ENCODE measurements at regions not wholly inside any gene's neighbourhood (a gene's known extent, or its start where the extent isn't known, plus 50 kb on each side); places are given as distances from the start of the nearest gene placed in this dataset.

DNA sequence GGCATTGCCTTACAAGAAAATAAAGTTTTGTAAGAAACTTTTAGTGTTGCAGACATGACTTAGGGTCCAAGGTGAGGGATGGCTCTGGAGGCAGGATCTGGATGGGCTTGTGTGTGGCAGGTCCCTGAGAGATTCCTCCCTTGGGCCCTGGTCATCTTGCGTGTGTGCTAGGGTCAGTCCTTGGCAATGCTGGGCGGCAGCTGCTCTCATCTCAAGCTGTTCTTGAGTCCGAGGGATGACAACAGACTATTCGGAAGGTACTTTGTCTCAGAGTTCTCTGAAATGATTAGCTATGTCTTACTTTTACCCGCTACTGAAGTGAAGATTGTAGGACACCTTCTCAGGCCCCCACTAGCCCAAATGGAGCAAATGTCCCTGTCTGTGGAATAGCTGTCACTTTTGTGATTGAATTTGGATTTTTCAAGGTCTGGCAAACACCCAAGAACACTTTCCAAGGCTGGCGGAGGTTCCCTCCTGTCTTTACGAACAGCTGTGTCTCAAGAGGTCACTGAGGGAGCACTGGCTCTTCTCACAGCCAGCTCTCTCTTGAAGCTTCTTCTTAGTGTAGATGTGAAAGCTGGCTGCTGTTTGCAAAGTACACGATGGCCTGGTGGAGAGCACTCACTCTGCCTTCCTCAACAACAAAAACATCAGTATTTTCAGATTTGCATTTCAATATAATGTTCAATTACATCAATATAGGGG is 253.6 kb downstream of the STK31 start:
- Histone ChIP-seq H3K9ac (ENCODE audit: low read length) (no peak overlapping the region), H3K27me3 (replicated peaks; ENCODE audit: control insufficient read depth, insufficient read depth, low read length) (no peaks in the 10 kb centered on the region), H3K9me3 (ENCODE audit: control insufficient read depth, low read length) (peaks cover 4% of the 10 kb centered on the region), H3K4me3 (ENCODE audit: low read length) (no peak overlapping the region), H3K4me1 (ENCODE audit: control insufficient read depth, insufficient read depth, low read length) (no peaks in the 10 kb centered on the region), H3K36me3 (ENCODE audit: control insufficient read depth, insufficient read depth, low read length, severe bottlenecking) (no peaks in the 10 kb centered on the region)
- DNase-seq (ENCODE audit: low read depth) = no peak

DNA sequence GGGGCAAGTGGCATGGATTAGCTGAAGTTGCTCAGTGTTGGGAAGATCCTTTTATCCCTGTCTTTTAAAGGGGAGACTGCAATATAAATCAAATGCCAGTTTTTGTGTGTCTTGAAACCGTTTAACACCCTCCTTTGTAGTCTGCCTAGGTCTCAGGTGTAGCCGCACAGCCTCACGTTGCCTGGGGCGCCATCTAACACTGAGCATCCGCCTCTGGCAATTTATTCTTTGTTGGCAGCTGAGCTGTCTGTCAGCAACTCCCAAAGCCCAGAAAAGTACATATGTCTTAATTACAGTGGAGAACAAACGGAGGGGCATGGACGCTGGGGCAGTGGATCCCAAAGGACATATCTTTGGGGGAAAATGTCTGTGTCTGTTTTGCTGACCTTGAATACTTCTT is 254.7 kb downstream of the STK31 start:
- Histone ChIP-seq H3K36me3 (ENCODE audit: control insufficient read depth, insufficient read depth, low read length, severe bottlenecking) (no peaks in the 10 kb centered on the region), H3K27me3 (replicated peaks; ENCODE audit: control insufficient read depth, insufficient read depth, low read length) (no peaks in the 10 kb centered on the region), H3K9ac (ENCODE audit: low read length) (no peak overlapping the region), H3K4me1 (ENCODE audit: control insufficient read depth, insufficient read depth, low read length) (no peaks in the 10 kb centered on the region), H3K9me3 (ENCODE audit: control insufficient read depth, low read length) (peaks cover 4% of the 10 kb centered on the region), H3K4me3 (ENCODE audit: low read length) (no peak overlapping the region)
- no peak for DNase-seq (ENCODE audit: low read depth)

DNA sequence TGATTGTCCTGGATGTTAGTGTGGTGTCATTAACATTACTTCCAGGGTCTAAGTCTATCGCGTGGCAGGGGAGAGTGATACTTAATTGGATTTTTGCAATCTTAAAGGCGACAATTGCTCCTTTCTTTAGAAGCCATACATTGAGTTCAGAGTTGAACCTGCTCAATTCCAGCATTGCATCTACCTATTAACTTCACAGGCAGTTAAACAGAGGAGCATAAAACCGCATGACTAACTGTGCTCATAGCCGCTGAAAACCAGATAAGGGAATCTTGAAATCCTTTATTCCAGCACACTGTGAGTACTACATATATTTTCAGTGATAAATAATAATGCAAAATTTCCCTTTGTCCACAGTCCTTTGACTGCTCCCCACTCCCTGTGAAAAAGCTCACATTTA is 255.3 kb downstream of the STK31 start:
- no peak for DNase-seq (ENCODE audit: low read depth)
- Histone ChIP-seq H3K4me1 (ENCODE audit: control insufficient read depth, insufficient read depth, low read length) (no peaks in the 10 kb centered on the region), H3K4me3 (ENCODE audit: low read length) (no peak overlapping the region), H3K9me3 (ENCODE audit: control insufficient read depth, low read length) (peaks cover 4% of the 10 kb centered on the region), H3K27me3 (replicated peaks; ENCODE audit: control insufficient read depth, insufficient read depth, low read length) (no peaks in the 10 kb centered on the region), H3K36me3 (ENCODE audit: control insufficient read depth, insufficient read depth, low read length, severe bottlenecking) (no peaks in the 10 kb centered on the region), H3K9ac (ENCODE audit: low read length) (no peak overlapping the region)

DNA sequence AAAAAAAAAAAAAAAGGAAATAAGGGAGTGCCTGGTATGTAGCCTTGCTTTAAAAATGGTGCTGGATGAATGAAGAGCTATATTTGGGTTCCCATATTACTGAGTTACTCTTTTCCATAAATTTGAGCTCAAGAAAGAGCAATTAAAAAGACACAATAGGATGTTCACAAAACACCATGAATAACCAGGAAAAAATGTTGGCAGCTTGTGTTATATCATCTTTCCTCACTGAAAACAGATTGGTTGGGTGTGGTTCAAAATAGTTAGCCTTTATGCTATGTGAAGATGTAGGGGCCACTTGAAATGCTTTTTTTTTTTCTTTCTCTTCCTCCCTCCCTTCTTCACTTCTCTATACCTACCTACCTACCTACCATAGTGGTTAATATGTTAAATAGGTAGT is 256.9 kb downstream of the STK31 start:
- no peak overlapping the region for H3K4me3 ChIP-seq (ENCODE audit: low read length)
- no peak overlapping the region for H3K9ac ChIP-seq (ENCODE audit: low read length)
- no peak for DNase-seq (ENCODE audit: low read depth)
- H3K9me3 ChIP-seq (ENCODE audit: control insufficient read depth, low read length) = peaks cover 4% of the 10 kb centered on the region
- no peaks in the 10 kb centered on the region for H3K4me1 ChIP-seq (ENCODE audit: control insufficient read depth, insufficient read depth, low read length)
- no peaks in the 10 kb centered on the region for H3K36me3 ChIP-seq (ENCODE audit: control insufficient read depth, insufficient read depth, low read length, severe bottlenecking)
- H3K27me3 ChIP-seq (replicated peaks; ENCODE audit: control insufficient read depth, insufficient read depth, low read length) = no peaks in the 10 kb centered on the region

DNA sequence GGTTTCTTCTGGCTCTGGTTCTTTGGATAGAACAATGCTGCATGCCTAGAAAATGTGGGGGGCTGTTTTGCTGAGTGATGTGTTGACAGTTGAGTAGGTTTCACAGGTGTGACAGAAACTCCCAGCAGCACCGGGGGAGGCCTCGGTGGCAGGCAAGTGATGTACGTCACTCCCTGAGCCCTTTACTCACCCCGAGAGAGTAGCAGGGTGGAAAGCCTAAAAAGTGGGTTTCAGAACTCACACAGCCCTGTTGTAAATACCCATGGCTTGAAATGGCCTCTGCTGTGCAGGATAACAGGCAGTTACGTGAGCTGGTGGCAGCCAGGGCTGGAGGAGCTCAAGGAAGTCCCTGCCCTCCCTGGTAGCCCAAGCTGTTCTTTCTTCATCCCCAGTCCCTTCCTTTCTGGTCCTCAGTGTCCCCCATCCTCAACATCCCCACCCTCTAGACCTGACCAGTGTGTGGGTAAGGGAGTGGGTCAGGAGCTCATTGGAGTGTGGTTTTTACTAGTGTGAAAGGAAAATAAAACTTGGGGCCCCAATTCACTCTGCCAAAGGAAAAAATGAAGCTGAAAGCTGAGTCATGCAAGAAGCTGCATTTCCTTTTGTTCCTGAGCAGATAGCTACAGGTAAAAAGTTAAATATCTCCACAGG is 258.1 kb downstream of the STK31 start:
- Histone ChIP-seq H3K27me3 (replicated peaks; ENCODE audit: control insufficient read depth, insufficient read depth, low read length) (no peaks in the 10 kb centered on the region), H3K9ac (ENCODE audit: low read length) (no peak overlapping the region), H3K4me1 (ENCODE audit: control insufficient read depth, insufficient read depth, low read length) (no peaks in the 10 kb centered on the region), H3K9me3 (ENCODE audit: control insufficient read depth, low read length) (no peaks in the 10 kb centered on the region), H3K36me3 (ENCODE audit: control insufficient read depth, insufficient read depth, low read length, severe bottlenecking) (no peaks in the 10 kb centered on the region), H3K4me3 (ENCODE audit: low read length) (no peak overlapping the region)
- DNase-seq (ENCODE audit: low read depth) = no peak

DNA sequence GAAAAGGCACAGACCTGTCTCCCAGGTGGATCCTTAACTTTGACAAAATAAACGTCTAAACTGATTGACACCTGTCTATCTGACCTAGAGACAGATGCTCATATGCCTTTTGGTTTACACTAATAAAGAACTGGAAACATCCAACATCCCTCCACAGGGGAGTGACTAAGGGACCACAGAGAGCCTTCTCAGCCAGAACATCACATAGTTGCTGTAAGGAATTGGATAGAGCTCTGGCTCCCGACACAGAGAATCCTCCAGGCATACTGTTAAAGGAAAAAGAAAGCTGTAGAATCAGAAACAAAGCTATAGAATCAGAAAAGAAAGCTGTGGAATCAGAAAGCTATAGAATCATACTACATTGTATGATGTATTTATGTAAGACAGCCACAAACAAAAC is 258.8 kb downstream of the STK31 start:
- no peaks in the 10 kb centered on the region for H3K27me3 ChIP-seq (replicated peaks; ENCODE audit: control insufficient read depth, insufficient read depth, low read length)
- H3K9me3 ChIP-seq (ENCODE audit: control insufficient read depth, low read length) = peaks cover 4% of the 10 kb centered on the region
- H3K36me3 ChIP-seq (ENCODE audit: control insufficient read depth, insufficient read depth, low read length, severe bottlenecking) = no peaks in the 10 kb centered on the region
- H3K9ac ChIP-seq (ENCODE audit: low read length) = no peak overlapping the region
- DNase-seq (ENCODE audit: low read depth) = no peak
- H3K4me3 ChIP-seq (ENCODE audit: low read length) = no peak overlapping the region
- H3K4me1 ChIP-seq (ENCODE audit: control insufficient read depth, insufficient read depth, low read length) = no peaks in the 10 kb centered on the region

DNA sequence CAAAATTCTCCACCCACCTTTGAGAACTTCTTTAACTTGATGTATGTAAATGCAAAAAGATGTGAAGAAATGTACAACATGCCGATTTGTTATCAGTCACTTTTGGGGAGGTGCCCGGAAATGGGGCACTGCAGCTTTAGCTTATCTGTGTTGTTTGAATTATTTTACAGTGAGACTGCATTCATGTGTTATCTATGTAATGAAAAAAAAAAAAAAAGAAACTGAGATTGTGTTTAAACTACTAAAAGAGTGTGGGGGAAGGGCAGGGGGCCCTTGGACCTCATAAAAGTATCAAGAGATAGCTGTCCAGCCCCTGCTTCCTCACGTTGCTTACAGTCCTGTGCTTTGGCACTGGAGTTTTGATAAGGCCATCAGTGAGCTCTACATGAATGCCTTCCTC is 259.4 kb downstream of the STK31 start:
- Histone ChIP-seq H3K9me3 (ENCODE audit: control insufficient read depth, low read length) (peaks cover 10% of the 10 kb centered on the region), H3K9ac (ENCODE audit: low read length) (no peak overlapping the region), H3K27me3 (replicated peaks; ENCODE audit: control insufficient read depth, insufficient read depth, low read length) (no peaks in the 10 kb centered on the region), H3K4me3 (ENCODE audit: low read length) (no peak overlapping the region), H3K4me1 (ENCODE audit: control insufficient read depth, insufficient read depth, low read length) (no peaks in the 10 kb centered on the region), H3K36me3 (ENCODE audit: control insufficient read depth, insufficient read depth, low read length, severe bottlenecking) (no peaks in the 10 kb centered on the region)
- no peak for DNase-seq (ENCODE audit: low read depth)

DNA sequence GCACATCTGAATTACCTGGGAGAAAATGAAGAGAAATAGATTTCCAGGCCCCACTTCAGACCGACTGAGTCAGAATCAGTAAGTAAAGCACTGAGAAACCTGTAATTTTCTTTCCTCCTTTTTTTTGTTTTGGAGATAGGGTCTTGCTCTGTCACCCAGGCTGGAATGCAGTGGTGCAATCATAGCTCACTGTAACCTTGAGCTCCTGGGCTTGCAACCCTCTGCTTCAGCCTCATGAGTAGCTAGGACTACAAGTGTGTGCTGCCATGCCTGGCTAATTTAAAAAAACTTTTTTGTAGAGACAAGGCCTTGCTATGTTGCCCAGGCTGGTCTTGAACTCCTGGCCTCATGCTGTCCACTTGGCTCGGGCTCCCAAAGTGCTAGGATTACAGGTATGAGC is 260.2 kb downstream of the STK31 start:
- Histone ChIP-seq H3K9me3 (ENCODE audit: control insufficient read depth, low read length) (peaks cover 10% of the 10 kb centered on the region), H3K9ac (ENCODE audit: low read length) (no peak overlapping the region), H3K4me3 (ENCODE audit: low read length) (no peak overlapping the region), H3K27me3 (replicated peaks; ENCODE audit: control insufficient read depth, insufficient read depth, low read length) (no peaks in the 10 kb centered on the region), H3K36me3 (ENCODE audit: control insufficient read depth, insufficient read depth, low read length, severe bottlenecking) (no peaks in the 10 kb centered on the region), H3K4me1 (ENCODE audit: control insufficient read depth, insufficient read depth, low read length) (no peaks in the 10 kb centered on the region)
- DNase-seq (ENCODE audit: low read depth) = no peak

DNA sequence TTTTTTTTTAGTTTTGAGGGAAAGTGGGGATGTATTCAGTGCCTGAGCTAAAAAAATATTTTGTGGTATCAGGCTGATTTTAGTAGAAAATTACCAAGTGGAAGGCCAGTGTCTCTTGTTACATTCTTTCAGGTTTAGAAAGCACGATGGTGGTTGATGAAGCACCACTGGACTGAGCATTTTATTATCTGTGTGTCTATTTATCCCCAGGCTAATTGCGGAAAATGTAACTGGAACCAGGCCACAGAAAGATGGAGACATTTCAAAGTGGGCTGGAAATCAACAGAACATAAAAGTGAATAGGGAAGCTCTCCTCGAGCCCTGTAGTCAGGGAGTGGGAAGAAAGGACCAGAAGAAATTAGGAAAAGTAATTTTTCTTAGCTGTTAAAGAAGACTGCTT is 261.0 kb downstream of the STK31 start:
- no peaks in the 10 kb centered on the region for H3K27me3 ChIP-seq (replicated peaks; ENCODE audit: control insufficient read depth, insufficient read depth, low read length)
- no peak overlapping the region for H3K4me3 ChIP-seq (ENCODE audit: low read length)
- H3K4me1 ChIP-seq (ENCODE audit: control insufficient read depth, insufficient read depth, low read length) = no peaks in the 10 kb centered on the region
- H3K36me3 ChIP-seq (ENCODE audit: control insufficient read depth, insufficient read depth, low read length, severe bottlenecking) = no peaks in the 10 kb centered on the region
- peaks cover 10% of the 10 kb centered on the region for H3K9me3 ChIP-seq (ENCODE audit: control insufficient read depth, low read length)
- no peak overlapping the region for H3K9ac ChIP-seq (ENCODE audit: low read length)
- DNase-seq (ENCODE audit: low read depth) = no peak

DNA sequence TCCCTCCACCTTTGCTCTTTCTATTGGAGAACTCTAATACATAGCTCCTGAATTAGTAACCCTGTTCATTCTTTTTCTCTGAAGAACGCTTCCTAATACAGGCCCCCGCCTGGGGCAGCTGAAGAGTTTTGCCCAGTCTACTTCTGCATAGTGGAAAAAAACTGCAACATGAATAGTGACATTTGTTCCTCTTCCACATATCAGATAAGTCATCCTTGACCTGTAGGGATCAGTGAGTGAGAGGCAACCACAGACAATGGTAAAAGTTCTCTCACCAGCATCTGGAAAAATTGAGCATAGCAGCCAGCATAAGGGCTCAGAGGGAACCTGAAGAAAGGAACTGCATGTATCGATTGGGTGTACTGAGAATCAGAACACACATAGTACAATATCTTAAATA is 262.0 kb downstream of the STK31 start:
- H3K4me3 ChIP-seq (ENCODE audit: low read length) = no peak overlapping the region
- no peaks in the 10 kb centered on the region for H3K36me3 ChIP-seq (ENCODE audit: control insufficient read depth, insufficient read depth, low read length, severe bottlenecking)
- no peaks in the 10 kb centered on the region for H3K27me3 ChIP-seq (replicated peaks; ENCODE audit: control insufficient read depth, insufficient read depth, low read length)
- H3K4me1 ChIP-seq (ENCODE audit: control insufficient read depth, insufficient read depth, low read length) = no peaks in the 10 kb centered on the region
- H3K9me3 ChIP-seq (ENCODE audit: control insufficient read depth, low read length) = peaks cover 14% of the 10 kb centered on the region
- DNase-seq (ENCODE audit: low read depth) = no peak
- H3K9ac ChIP-seq (ENCODE audit: low read length) = no peak overlapping the region

DNA sequence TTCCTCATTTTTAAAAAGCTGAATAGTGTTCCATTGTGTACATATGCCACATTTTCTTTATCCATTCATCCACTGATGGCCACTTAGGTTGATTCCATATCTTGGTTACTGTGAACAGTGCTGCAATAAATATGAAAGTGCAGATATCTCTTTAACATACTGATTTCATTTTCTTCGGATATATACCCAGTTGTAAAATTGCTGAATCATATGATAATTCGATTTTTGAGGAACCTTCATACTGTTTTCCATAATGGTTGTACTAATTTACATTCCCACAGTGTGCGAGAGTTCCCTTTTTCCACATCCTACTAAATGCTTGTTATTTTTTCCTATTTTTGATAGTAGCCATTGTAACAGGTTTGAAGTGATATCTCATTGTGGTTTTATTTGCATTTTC is 263.2 kb downstream of the STK31 start:
- Histone ChIP-seq H3K4me3 (ENCODE audit: low read length) (no peak overlapping the region), H3K9me3 (ENCODE audit: control insufficient read depth, low read length) (peaks cover 14% of the 10 kb centered on the region), H3K36me3 (ENCODE audit: control insufficient read depth, insufficient read depth, low read length, severe bottlenecking) (no peaks in the 10 kb centered on the region), H3K27me3 (replicated peaks; ENCODE audit: control insufficient read depth, insufficient read depth, low read length) (no peaks in the 10 kb centered on the region), H3K4me1 (ENCODE audit: control insufficient read depth, insufficient read depth, low read length) (no peaks in the 10 kb centered on the region), H3K9ac (ENCODE audit: low read length) (no peak overlapping the region)
- DNase-seq (ENCODE audit: low read depth) = no peak

DNA sequence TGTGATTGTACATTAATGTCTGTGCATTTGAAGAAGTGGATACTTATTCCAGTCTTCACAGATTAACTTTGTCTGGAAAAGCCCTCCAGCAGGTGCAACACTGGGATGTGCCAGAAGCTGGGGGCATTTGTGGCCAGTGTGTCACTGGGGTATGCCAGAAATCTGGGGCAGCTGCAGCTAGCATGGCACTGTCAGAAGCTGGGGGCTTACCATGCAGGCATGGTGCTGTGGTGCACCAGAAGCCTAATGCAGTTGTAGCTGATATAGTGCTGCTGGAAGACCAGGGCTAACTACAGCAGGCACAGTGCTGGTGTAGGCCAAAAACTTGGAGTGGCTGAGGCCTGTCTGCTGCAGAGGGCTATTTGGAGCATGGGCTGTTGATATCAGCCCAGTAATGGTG is 270.1 kb downstream of the STK31 start:
- Histone ChIP-seq H3K4me3 (ENCODE audit: low read length) (no peak overlapping the region), H3K4me1 (ENCODE audit: control insufficient read depth, insufficient read depth, low read length) (no peaks in the 10 kb centered on the region), H3K27me3 (replicated peaks; ENCODE audit: control insufficient read depth, insufficient read depth, low read length) (no peaks in the 10 kb centered on the region), H3K9me3 (ENCODE audit: control insufficient read depth, low read length) (peaks cover 9% of the 10 kb centered on the region), H3K9ac (ENCODE audit: low read length) (no peak overlapping the region), H3K36me3 (ENCODE audit: control insufficient read depth, insufficient read depth, low read length, severe bottlenecking) (no peaks in the 10 kb centered on the region)
- no peak for DNase-seq (ENCODE audit: low read depth)

Data from adipocyte (in vitro differentiated cells).